ENCODE measurements at regions not wholly inside any gene's neighbourhood (a gene's known extent, or its start where the extent isn't known, plus 50 kb on each side); places are given as distances from the start of the nearest gene placed in this dataset.

GRCh38 chr1:242870966-242871365, 346.5 kb upstream of the PLD5 start:
- TF ChIP-seq, protein P1, sequence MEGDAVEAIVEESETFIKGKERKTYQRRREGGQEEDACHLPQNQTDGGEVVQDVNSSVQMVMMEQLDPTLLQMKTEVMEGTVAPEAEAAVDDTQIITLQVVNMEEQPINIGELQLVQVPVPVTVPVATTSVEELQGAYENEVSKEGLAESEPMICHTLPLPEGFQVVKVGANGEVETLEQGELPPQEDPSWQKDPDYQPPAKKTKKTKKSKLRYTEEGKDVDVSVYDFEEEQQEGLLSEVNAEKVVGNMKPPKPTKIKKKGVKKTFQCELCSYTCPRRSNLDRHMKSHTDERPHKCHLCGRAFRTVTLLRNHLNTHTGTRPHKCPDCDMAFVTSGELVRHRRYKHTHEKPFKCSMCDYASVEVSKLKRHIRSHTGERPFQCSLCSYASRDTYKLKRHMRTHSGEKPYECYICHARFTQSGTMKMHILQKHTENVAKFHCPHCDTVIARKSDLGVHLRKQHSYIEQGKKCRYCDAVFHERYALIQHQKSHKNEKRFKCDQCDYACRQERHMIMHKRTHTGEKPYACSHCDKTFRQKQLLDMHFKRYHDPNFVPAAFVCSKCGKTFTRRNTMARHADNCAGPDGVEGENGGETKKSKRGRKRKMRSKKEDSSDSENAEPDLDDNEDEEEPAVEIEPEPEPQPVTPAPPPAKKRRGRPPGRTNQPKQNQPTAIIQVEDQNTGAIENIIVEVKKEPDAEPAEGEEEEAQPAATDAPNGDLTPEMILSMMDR (IDR thresholded peaks at IDR 0.05), result no peak
- TF ChIP-seq POLR2A (IDR thresholded peaks at IDR 0.05), result no peak
